ENCODE measurements at regions not wholly inside any gene's neighbourhood (a gene's known extent, or its start where the extent isn't known, plus 50 kb on each side); places are given as distances from the start of the nearest gene placed in this dataset.

DNA sequence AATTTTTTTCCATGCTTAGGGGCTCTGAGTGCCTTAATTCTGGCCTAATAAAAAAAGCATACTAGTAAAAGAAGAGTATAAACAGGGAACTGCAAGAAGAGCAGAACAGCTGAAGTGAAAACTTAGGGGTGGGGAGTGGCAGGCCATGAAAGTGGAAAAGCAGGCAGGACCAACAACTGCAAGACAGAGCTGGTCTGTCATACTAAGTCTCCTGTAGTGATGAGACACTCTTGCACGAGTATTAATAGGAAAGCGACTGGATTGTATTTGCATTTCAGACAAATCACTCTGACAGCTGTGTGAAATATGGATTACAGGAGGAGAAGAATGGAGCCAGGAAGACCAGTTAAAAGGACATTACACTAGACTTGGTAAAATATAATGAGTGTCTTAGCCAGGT is 449.9 kb downstream of the NUF2 start:
- no peak overlapping the region for H3K27ac Mint-ChIP-seq
- H3K4me1 Mint-ChIP-seq = no peaks in the 10 kb centered on the region
- H3K4me3 Mint-ChIP-seq = no peak overlapping the region
- H3K4me3 ChIP-seq (ENCODE audit: low read length in 2 of 2) = no peak overlapping the region
- H3K27me3 ChIP-seq (ENCODE audit: insufficient read depth, low read length) = no peaks in the 10 kb centered on the region
- ChIA-PET CTCF (ENCODE audit: partially characterized antibody) (no interaction called here), POLR2A (ENCODE audit: partially characterized antibody) (no interaction called here)
- no peak for DNase-seq
- H3K27me3 Mint-ChIP-seq = no peaks in the 10 kb centered on the region
- H3K4me1 ChIP-seq (ENCODE audit: insufficient read depth, low read length) = no peaks in the 10 kb centered on the region
- intact Hi-C loops (cut with micrococcal nuclease) = no loop called here
- no peaks in the 10 kb centered on the region for H3K36me3 ChIP-seq (ENCODE audit: insufficient read depth, low read length)
- no peak overlapping the region for H3K27ac ChIP-seq (ENCODE audit: low read depth, low read length)
- H3K36me3 Mint-ChIP-seq = no peaks in the 10 kb centered on the region
- peaks cover 0 to 10% (median 7%) of the 10 kb centered on the region in 8 donors for H3K9me3 Mint-ChIP-seq
- no peaks in the 10 kb centered on the region for H3K9me3 ChIP-seq (ENCODE audit: control insufficient read depth in 1 of 2, low read length in 2 of 2)

- no peak overlapping the region for H3K27ac ChIP-seq (ENCODE audit: low read depth, low read length)
- H3K27me3 ChIP-seq (ENCODE audit: insufficient read depth, low read length) = no peaks in the 10 kb centered on the region
- no peaks in the 10 kb centered on the region for H3K4me1 ChIP-seq (ENCODE audit: insufficient read depth, low read length)
- no peak for DNase-seq
- H3K27ac Mint-ChIP-seq = no peak overlapping the region
- no peak overlapping the region for H3K4me3 ChIP-seq (ENCODE audit: low read length in 2 of 2)
- H3K27me3 Mint-ChIP-seq = no peaks in the 10 kb centered on the region
- ChIA-PET CTCF (ENCODE audit: partially characterized antibody) (no interaction called here), POLR2A (ENCODE audit: partially characterized antibody) (no interaction called here)
- H3K4me1 Mint-ChIP-seq = no peaks in the 10 kb centered on the region
- intact Hi-C loops (cut with micrococcal nuclease) = no loop called here
- peaks cover under 1 to 10% (median 7%) of the 10 kb centered on the region in 8 donors for H3K9me3 Mint-ChIP-seq
- H3K36me3 Mint-ChIP-seq = no peaks in the 10 kb centered on the region
- no peaks in the 10 kb centered on the region for H3K36me3 ChIP-seq (ENCODE audit: insufficient read depth, low read length)
- no peak overlapping the region for H3K4me3 Mint-ChIP-seq
- no peaks in the 10 kb centered on the region for H3K9me3 ChIP-seq (ENCODE audit: control insufficient read depth in 1 of 2, low read length in 2 of 2)
Observed at GRCh38 chr1:163772246-163772645, 450.5 kb downstream of the NUF2 start.

GRCh38 chr1:163773396-163773795 is 451.6 kb downstream of the NUF2 start:
- POLR2A ChIA-PET (ENCODE audit: partially characterized antibody) = no interaction called here
- no peak overlapping the region for H3K4me3 Mint-ChIP-seq
- no peak for DNase-seq

GRCh38 chr1:163774401-163774945 is 452.7 kb downstream of the NUF2 start:
- no peaks in the 10 kb centered on the region for H3K36me3 ChIP-seq (ENCODE audit: insufficient read depth, low read length)
- Mint-ChIP-seq H3K36me3 (no peaks in the 10 kb centered on the region), H3K9me3 (peaks cover 2 to 23% (median 10%) of the 10 kb centered on the region in 8 donors), H3K27me3 (no peaks in the 10 kb centered on the region), H3K27ac (no peak overlapping the region), H3K4me3 (no peak overlapping the region), H3K4me1 (no peaks in the 10 kb centered on the region)
- H3K27me3 ChIP-seq (ENCODE audit: insufficient read depth, low read length) = no peaks in the 10 kb centered on the region
- CTCF ChIA-PET (ENCODE audit: partially characterized antibody) = no interaction called here
- DNase-seq = no peak
- H3K9me3 ChIP-seq (ENCODE audit: control insufficient read depth in 1 of 2, low read length in 2 of 2) = no peaks in the 10 kb centered on the region
- POLR2A ChIA-PET (ENCODE audit: partially characterized antibody) = no interaction called here
- H3K27ac ChIP-seq (ENCODE audit: low read depth, low read length) = no peak overlapping the region
- H3K4me1 ChIP-seq (ENCODE audit: insufficient read depth, low read length) = no peaks in the 10 kb centered on the region
- intact Hi-C loops (cut with micrococcal nuclease) = no loop called here
- no peak overlapping the region for H3K4me3 ChIP-seq (ENCODE audit: low read length in 2 of 2)

More at GRCh38 chr1:163773396-163773795, 451.6 kb downstream of the NUF2 start:
- no peak overlapping the region for H3K27ac ChIP-seq (ENCODE audit: low read depth, low read length)
- H3K9me3 Mint-ChIP-seq = peaks cover 2 to 12% (median 9%) of the 10 kb centered on the region in 8 donors
- H3K9me3 ChIP-seq (ENCODE audit: control insufficient read depth in 1 of 2, low read length in 2 of 2) = no peaks in the 10 kb centered on the region
- no peaks in the 10 kb centered on the region for H3K4me1 ChIP-seq (ENCODE audit: insufficient read depth, low read length)
- CTCF ChIA-PET (ENCODE audit: partially characterized antibody) = no interaction called here
- no peaks in the 10 kb centered on the region for H3K27me3 ChIP-seq (ENCODE audit: insufficient read depth, low read length)
- H3K4me3 ChIP-seq (ENCODE audit: low read length in 2 of 2) = no peak overlapping the region
- intact Hi-C loops (cut with micrococcal nuclease) = no loop called here
- H3K27me3 Mint-ChIP-seq = no peaks in the 10 kb centered on the region
- no peak overlapping the region for H3K27ac Mint-ChIP-seq
- no peaks in the 10 kb centered on the region for H3K4me1 Mint-ChIP-seq
- no peaks in the 10 kb centered on the region for H3K36me3 Mint-ChIP-seq
- H3K36me3 ChIP-seq (ENCODE audit: insufficient read depth, low read length) = no peaks in the 10 kb centered on the region

DNA sequence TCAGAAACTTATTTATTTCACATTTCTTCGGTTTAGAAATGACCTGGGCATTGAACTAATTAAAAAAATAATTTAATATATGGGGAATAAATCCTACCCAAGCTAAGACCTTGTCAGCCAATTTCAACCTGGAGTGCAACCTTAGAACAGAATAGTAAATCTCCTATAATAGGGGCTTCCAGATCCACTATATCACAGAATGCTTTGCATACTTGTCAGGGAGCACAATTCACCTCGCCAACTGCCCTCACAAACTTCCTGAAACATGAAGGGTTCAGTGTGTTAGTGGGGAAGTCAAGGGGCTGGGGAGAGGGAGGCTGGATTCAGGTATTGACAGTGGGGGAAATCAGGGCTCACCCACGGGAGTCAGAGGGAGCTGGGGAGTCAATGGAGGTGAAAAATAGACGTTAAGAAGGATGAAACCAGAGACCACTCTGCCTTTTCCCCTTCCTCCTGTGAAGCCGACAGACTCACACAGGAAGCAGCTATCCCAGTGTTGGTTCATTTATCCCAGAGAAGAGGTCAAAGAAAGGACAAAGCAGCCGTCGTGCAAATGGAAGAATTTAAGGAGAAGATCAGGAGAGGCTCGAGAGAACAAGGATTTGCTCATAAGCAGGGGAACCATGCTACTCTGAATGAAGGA is 453.3 kb downstream of the NUF2 start:
- intact Hi-C loops (cut with micrococcal nuclease) = no loop called here
- no peak for DNase-seq
- H3K36me3 ChIP-seq (ENCODE audit: insufficient read depth, low read length) = no peaks in the 10 kb centered on the region
- H3K9me3 ChIP-seq (ENCODE audit: control insufficient read depth in 1 of 2, low read length in 2 of 2) = no peaks in the 10 kb centered on the region
- no peaks in the 10 kb centered on the region for H3K27me3 ChIP-seq (ENCODE audit: insufficient read depth, low read length)
- no peaks in the 10 kb centered on the region for H3K4me1 ChIP-seq (ENCODE audit: insufficient read depth, low read length)
- H3K36me3 Mint-ChIP-seq = no peaks in the 10 kb centered on the region
- no peak overlapping the region for H3K27ac ChIP-seq (ENCODE audit: low read depth, low read length)
- ChIA-PET CTCF (ENCODE audit: partially characterized antibody) (no interaction called here), POLR2A (ENCODE audit: partially characterized antibody) (no interaction called here)
- no peaks in the 10 kb centered on the region for H3K4me1 Mint-ChIP-seq
- H3K9me3 Mint-ChIP-seq = peaks cover 2 to 23% (median 10%) of the 10 kb centered on the region in 8 donors
- H3K27me3 Mint-ChIP-seq = no peaks in the 10 kb centered on the region
- H3K4me3 ChIP-seq (ENCODE audit: low read length in 2 of 2) = no peak overlapping the region
- no peak overlapping the region for H3K4me3 Mint-ChIP-seq
- H3K27ac Mint-ChIP-seq = no peak overlapping the region

GRCh38 chr1:163777205-163777604 is 455.5 kb downstream of the NUF2 start:
- H3K9me3 Mint-ChIP-seq = peaks cover 2 to 27% (median 9%) of the 10 kb centered on the region in 8 donors
- intact Hi-C loops (cut with micrococcal nuclease) = no loop called here
- ChIA-PET POLR2A (ENCODE audit: partially characterized antibody) (no interaction called here), CTCF (ENCODE audit: partially characterized antibody) (no interaction called here)
- H3K4me3 Mint-ChIP-seq = no peak overlapping the region
- no peaks in the 10 kb centered on the region for H3K27me3 Mint-ChIP-seq
- no peaks in the 10 kb centered on the region for H3K36me3 Mint-ChIP-seq
- no peak for DNase-seq
- H3K27ac Mint-ChIP-seq = no peak overlapping the region
- Histone ChIP-seq H3K4me3 (ENCODE audit: low read length in 2 of 2) (no peak overlapping the region), H3K9me3 (ENCODE audit: control insufficient read depth in 1 of 2, low read length in 2 of 2) (no peaks in the 10 kb centered on the region), H3K4me1 (ENCODE audit: insufficient read depth, low read length) (no peaks in the 10 kb centered on the region), H3K27me3 (ENCODE audit: insufficient read depth, low read length) (no peaks in the 10 kb centered on the region), H3K27ac (ENCODE audit: low read depth, low read length) (no peak overlapping the region), H3K36me3 (ENCODE audit: insufficient read depth, low read length) (no peaks in the 10 kb centered on the region)
- no peaks in the 10 kb centered on the region for H3K4me1 Mint-ChIP-seq

DNA sequence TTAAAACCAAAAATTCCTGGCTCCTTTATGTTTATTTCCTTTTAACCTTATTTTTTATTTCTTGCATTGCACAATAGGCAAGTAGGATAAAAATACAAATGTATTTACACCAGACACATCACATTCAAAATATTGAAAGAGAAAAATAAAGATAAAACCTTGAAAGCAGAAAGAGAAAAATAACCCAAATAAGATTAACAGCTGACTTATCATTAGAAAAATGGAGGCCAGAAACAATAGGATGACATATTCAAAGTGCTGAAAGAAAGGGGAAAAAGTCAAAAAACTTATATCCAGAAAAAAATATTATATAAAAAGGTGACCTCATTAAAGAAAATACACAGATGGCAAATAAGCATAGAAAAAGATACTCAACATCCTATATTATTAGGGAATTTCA is 459.4 kb downstream of the NUF2 start:
- Mint-ChIP-seq H3K4me1 (no peaks in the 10 kb centered on the region), H3K4me3 (no peak overlapping the region), H3K27me3 (no peaks in the 10 kb centered on the region), H3K36me3 (no peaks in the 10 kb centered on the region), H3K27ac (no peak overlapping the region), H3K9me3 (peaks cover 2 to 22% (median 4%) of the 10 kb centered on the region in 8 donors)
- CTCF ChIA-PET (ENCODE audit: partially characterized antibody) = no interaction called here
- H3K36me3 ChIP-seq (ENCODE audit: insufficient read depth, low read length) = no peaks in the 10 kb centered on the region
- no peaks in the 10 kb centered on the region for H3K4me1 ChIP-seq (ENCODE audit: insufficient read depth, low read length)
- intact Hi-C loops (cut with micrococcal nuclease) = no loop called here
- POLR2A ChIA-PET (ENCODE audit: partially characterized antibody) = no interaction called here
- no peak overlapping the region for H3K4me3 ChIP-seq (ENCODE audit: low read length in 2 of 2)
- no peaks in the 10 kb centered on the region for H3K9me3 ChIP-seq (ENCODE audit: control insufficient read depth in 1 of 2, low read length in 2 of 2)
- no peaks in the 10 kb centered on the region for H3K27me3 ChIP-seq (ENCODE audit: insufficient read depth, low read length)
- H3K27ac ChIP-seq (ENCODE audit: low read depth, low read length) = no peak overlapping the region
- no peak for DNase-seq
